ENCODE measurements at regions not wholly inside any gene's neighbourhood (a gene's known extent, or its start where the extent isn't known, plus 50 kb on each side); places are given as distances from the start of the nearest gene placed in this dataset.

- DNase-seq: no peak
Observed at GRCh38 chrX:134716620-134717012, 58.3 kb upstream of the PLAC1 start.

DNA sequence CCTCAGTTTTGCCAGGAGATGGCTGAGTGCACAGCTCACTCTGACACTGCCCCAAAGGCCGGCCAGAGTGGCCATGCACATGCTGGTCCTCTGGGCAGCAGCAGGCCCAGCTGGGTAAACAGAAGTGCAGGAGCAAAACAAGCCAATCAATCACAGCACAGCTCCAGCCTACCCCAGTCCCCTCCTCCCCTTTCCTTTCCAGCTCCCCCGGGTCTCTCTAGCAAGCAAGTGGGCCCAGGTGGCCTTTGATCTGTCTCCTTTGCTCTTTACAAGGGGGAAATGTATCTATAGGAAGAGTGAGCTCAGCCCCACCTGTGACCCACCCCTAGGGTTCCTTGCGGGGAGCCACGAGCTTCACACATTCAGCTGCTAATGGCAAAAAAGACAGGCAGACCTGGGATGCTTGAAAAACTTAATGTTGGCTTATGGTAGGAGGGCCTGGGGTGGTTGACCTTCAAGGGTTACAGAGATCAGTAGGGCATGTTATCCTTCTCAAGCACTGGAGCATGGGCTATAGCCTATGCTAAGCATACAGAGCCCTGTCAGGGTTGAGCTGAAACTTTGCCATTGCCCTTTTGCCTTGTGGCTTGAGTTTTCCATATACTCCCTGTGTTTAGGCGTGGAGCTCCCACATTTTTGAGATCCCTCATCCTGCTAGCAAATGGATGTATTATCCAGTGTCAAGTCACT lies 57.8 kb upstream of the PLAC1 start:
- no peak for DNase-seq

DNA sequence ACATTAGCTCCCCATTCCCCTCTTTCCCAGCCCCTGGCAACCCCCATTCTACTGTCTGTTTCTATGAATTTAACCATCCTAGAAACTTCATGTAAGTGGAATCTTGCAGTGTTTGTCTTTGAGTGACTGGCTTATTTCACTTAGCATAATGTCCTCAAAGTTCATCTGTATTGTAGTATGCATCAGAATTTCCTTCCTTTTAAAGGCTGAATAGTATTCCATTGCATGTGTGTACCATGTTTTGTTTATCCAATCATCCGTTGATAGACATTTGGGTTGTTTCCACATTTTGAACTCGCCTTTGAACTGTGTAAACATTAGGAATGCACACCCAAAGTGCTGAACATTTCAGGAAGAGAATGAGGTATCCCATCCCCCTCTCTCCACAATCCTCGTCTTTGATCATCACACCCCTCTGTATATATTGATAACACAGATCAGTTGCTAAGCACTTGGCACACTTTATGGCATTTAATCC lies 56.4 kb upstream of the PLAC1 start:
- no peak for DNase-seq

GRCh38 chrX:134713618-134714107 lies 55.4 kb upstream of the PLAC1 start:
- no peak for DNase-seq

GRCh38 chrX:134712272-134712671 lies 54.0 kb upstream of the PLAC1 start:
- no peak for DNase-seq

- DNase-seq: no peak
Observed at GRCh38 chrX:134711135-134711921, 53.1 kb upstream of the PLAC1 start.
